NCI-H748 (cell line): ENCODE measurements at regions not wholly inside any gene's neighbourhood (a gene's known extent, or its start where the extent isn't known, plus 50 kb on each side); places are given as distances from the start of the nearest gene placed in this dataset.
"Not testable (repeated sequence)": the region's sequence is repeated elsewhere in the genome, so short reads cannot be mapped to it uniquely, and the experiment has no call there.

Experiments used
- DNase-seq: peaks from one replicate; lab custom pipeline; 2025; ENCODE audit not compliant: unreplicated experiment; lab: John Stamatoyannopoulos, UW

GRCh38 chr19:30102239-30102638 is 160.2 kb downstream of the URI1 start:
- no peak for DNase-seq

GRCh38 chr19:30102666-30103065 is 160.6 kb downstream of the URI1 start:
- no peak for DNase-seq

- no peak for DNase-seq
These were observed 161.9 kb downstream of the URI1 start for GRCh38 chr19:30103981-30104380.

GRCh38 chr19:30105316-30105715 is 163.3 kb downstream of the URI1 start:
- no peak for DNase-seq

GRCh38 chr19:30105727-30106126 is 163.7 kb downstream of the URI1 start:
- DNase-seq: no peak

GRCh38 chr19:30106417-30107095 is 164.5 kb downstream of the URI1 start:
- no peak for DNase-seq

- DNase-seq: no peak
These were observed 165.2 kb downstream of the URI1 start for GRCh38 chr19:30107251-30107650.

GRCh38 chr19:30109565-30109964 is 167.5 kb downstream of the URI1 start:
- no peak for DNase-seq

- peak; percentile 64 for DNase-seq
These were observed 169.2 kb downstream of the URI1 start for GRCh38 chr19:30111021-30111855.

GRCh38 chr19:30112171-30112570 is 170.1 kb downstream of the URI1 start:
- no peak for DNase-seq

- DNase-seq: no peak
These were observed 170.6 kb downstream of the URI1 start for GRCh38 chr19:30112666-30113065.

- DNase-seq: no peak
These were observed 171.1 kb downstream of the URI1 start for GRCh38 chr19:30113186-30113585.

GRCh38 chr19:30114095-30114494 is 172.1 kb downstream of the URI1 start:
- not testable (repeated sequence) for DNase-seq

GRCh38 chr19:30115947-30116346 is 173.9 kb downstream of the URI1 start:
- DNase-seq: no peak

- no peak for DNase-seq
These were observed 174.5 kb downstream of the URI1 start for GRCh38 chr19:30116530-30116929.

- peak; percentile 41 for DNase-seq
These were observed 175.0 kb downstream of the URI1 start for GRCh38 chr19:30116984-30117555.

- DNase-seq: no peak
These were observed 175.7 kb downstream of the URI1 start for GRCh38 chr19:30117636-30118145.

GRCh38 chr19:30118221-30118620 is 176.2 kb downstream of the URI1 start:
- DNase-seq: no peak

GRCh38 chr19:30118760-30119159 is 176.7 kb downstream of the URI1 start:
- DNase-seq: no peak

- DNase-seq: no peak
These were observed 177.3 kb downstream of the URI1 start for GRCh38 chr19:30119180-30119908.

GRCh38 chr19:30120860-30121484 is 178.9 kb downstream of the URI1 start:
- no peak for DNase-seq
